NCI-H345 (cell line): ENCODE measurements at regions not wholly inside any gene's neighbourhood (a gene's known extent, or its start where the extent isn't known, plus 50 kb on each side); places are given as distances from the start of the nearest gene placed in this dataset.
"Not testable (repeated sequence)": the region's sequence is repeated elsewhere in the genome, so short reads cannot be mapped to it uniquely, and the experiment has no call there.

Experiments used
- DNase-seq: peaks from one replicate; lab custom pipeline; 2025; lab: John Stamatoyannopoulos, UW

DNA sequence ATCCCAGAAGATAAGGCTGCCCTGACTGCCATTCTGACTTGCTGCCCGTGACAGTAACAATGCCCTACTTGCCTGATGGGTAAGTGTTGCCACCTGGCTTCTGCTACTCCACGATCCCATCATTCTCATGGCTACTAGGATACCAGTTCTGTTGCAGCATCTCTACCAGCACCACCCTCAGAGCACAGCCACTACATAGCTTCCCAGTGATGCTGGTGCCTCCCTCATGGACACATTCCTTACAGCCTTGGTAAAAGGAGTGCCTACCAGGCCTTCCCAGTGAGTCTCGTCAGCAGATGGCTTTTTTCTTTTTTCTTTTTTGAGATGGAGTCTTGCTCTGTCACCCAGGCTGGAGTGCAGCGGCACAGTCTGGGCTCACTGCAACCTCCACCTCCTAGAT lies 84.4 kb upstream of the CMKLR1 start:
- DNase-seq = peak; percentile 4

DNA sequence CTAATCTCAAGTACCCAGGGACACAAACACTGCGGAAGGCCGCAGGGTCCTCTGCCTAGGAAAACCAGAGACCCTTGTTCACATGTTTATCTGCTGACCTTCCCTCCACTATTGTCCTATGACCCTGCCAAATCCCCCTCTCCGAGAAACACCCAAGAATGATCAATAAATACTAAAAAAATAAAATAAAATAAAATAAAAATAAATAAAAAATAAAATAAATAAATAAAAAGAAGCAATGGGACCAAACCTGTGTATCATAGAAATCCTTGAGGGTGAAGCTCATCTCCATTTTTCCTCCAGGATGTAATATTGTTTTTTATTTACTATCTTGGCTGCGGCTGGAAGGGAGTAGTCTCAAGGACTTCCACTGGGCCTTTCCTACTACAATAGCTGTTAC lies 82.0 kb upstream of the CMKLR1 start:
- DNase-seq = not testable (repeated sequence)

DNA sequence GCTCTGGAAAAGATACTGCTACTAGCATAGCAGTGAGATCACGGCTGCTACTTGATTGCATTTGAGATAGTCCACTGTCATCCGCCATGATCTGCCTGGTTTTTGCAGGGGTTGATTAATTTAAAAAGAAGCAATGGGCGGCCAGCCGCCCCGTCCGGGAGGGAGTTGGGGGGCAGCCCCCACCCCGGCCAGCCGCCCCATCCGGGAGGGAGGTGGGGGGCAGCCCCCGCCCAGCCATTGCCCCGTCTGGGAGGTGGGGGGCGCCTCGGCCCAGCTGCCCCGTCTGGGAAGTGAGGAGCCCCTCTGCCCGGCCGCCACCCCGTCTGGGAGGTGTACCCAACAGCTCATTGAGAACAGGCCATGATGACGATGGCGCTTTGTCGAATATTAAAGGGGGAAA lies 81.3 kb upstream of the CMKLR1 start:
- not testable (repeated sequence) for DNase-seq

DNA sequence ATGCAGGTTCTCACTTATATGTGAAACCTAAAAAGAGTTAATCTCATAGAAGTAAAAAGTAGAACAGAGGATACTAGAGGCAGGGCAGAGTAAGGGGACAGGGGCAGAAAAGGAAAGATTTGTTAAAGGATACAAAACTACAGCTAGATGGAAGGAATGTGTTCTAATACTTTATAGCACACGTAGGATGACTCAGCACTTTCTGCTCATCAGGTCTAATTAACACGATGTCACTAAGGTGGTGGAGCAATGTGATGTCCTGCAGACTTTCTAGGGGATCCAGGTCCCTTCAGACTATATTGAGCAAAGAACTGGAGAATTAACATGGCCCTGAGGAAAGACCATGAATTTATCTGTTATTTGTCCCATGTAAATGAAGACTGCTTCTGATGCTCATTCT lies 80.8 kb upstream of the CMKLR1 start:
- no peak for DNase-seq

DNA sequence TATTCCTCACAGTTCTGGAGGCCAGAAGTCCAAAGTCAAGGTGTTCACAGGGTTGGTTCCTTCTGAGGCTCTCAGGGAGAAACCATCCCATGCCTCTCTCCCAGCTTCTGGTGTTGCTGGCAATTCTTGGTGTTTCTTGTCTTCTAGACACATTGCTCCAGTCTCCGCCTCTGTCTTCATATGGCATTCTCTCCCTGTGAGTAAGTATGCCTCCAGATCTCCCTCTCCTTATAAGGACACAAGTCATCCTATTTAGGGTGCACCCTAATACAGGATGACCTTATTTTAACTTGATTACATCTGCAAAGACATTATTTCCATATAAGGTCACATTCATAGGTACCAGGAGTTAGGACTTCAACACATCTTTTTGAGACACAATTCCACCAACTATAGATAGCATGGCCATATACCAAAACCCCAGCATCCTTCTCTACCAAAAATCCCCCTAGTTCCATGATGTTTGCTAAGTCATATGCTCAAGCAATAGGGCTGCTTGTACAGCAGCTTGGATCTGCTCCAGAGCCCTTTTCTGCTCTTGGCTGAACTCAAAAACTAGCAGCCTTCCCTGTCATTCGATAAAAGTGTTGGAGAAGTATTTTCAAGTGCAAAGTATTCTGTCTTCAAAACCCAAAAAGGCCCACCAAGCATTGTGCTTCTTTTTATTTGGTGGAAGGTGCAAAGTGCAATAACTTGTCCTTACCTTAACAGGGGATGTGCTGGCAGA lies 79.2 kb upstream of the CMKLR1 start:
- DNase-seq = no peak

DNA sequence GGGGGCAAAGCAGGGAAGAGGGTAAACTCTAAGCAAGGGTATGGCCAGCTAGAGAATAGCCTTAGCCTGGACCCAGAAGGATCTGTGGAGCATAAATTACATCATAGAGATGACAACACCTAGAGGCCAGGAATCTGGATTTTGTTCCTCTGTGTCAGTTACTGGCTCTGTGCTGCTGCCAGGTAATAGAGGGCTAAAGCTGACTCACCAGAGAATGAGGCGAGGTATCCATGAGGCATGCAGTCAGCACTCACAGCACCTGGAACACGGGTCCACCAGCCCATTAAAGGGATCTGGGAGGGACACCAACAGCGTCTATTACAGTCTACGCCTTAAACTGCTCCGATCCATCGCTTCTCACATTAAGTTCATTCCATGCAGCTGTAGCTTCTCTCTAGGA lies 74.9 kb upstream of the CMKLR1 start:
- no peak for DNase-seq

DNA sequence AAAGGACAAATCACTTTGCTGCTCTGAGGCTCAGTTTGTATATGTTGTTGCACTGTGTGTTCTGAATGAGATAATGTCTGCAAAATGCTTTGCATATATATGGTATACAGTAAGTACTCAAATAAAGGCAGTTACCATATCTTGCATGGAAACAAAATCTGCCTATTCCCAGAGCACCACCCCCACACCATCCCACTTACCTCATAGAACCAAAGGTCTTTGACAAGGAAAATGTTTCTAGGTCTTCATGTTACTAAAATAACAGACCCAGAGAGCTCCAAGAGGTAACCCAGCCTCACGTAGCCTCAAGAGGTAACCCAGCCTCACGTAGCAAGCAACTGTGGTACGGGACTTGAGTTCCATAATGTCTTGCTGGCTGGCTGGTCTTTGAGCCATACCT lies 71.6 kb upstream of the CMKLR1 start:
- DNase-seq = no peak

DNA sequence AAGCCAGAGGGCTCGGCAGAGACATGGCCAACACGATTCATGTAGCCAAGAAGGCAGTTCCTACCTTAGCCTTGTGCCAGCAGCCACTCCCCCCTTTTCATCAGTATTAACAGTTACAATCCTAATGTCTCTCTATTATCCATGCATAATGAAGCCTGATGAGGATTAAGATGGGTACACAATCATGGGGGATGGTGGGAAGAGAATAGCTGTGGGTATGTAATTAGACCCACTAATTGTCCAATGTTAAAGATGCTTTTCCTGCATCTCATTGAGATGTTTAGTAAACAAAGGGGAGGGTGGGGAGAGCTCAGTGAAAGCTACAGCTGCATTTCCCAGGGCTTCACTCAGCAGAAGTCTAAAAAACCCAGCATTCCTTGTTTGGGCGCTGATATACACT lies 70.4 kb upstream of the CMKLR1 start:
- no peak for DNase-seq

DNA sequence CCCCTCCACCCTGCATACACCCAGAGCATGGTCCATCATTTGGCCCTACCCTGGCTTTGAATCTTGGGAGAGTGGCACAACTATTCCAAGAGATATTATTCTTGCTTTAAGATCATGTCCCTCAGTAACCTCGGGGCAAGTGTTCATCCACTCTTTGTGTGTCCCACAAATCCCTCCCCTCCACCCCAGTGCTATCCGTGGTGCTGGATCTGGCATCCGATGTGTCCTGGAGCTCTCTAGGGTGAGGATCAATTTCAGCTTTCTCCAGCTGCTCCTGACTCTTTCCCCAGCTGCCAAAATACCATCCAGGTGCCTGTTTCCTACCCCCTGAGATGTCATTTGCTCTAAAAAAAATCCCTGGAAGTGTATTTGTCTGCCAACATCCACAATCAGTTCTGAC lies 64.8 kb upstream of the CMKLR1 start:
- DNase-seq = no peak

DNA sequence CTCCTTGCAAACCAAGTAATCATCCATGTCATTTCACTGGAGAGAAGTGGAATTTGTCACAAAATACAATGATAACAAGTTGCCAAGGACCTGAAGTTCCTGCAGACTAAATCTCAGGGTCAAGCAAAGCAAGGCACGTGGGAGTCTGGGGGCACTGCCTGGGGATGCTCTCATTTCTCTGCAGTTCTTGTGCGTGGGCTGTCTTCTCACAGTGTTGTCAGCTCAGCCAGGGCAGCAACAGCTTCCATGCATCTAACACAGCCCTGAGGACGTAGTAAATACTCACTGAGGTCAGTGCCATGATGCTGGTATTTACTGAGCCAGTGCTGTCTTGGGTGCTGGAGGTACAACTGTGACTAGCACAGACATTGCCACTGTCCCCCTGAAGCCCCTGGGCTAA lies 62.9 kb upstream of the CMKLR1 start:
- DNase-seq = no peak

DNA sequence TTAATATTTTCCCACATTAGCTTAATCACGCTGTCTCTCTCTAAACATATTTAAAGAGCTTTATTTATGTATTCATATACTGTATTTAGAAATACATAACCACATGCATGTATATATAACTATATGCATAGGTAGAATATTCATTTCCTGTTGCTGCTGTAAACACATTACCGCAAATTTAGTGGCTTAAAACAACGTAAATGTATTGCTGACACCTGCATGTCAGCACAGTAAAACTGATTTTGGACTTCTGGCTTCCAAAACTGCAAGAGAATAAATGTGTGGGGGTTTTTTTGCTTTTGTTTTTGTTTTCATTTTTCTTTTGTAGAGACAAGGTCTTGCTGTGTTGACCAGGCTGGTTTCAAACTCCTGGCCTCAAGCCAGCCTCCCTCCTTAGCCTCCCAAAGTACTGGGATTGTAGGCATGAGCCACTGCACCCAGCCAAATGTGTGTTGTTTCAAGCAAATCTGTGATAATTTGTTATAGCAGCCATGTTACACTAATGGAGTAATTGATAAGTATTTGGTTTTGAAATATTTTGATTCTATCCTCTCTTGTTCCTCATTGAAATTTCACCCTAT lies 61.9 kb upstream of the CMKLR1 start:
- DNase-seq = no peak

DNA sequence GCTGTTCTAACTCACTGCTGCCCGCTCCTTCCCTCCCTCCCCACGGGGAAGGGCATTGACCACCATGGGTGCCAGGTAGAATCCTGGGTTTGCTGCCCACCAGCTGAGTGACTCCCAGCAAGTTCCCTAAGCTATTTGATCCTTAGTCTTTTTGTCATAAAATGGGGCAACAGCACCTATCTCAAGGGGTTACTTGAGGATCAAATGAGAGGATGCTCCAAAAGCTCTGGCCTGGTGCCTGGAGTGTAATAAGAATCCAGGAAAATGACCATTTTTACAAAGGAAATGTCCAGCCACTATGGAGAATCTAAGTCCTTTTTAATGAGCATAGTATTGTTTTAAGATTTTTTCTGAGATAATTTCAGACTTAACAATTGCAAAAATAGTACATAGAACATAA lies 61.4 kb upstream of the CMKLR1 start:
- DNase-seq = no peak

DNA sequence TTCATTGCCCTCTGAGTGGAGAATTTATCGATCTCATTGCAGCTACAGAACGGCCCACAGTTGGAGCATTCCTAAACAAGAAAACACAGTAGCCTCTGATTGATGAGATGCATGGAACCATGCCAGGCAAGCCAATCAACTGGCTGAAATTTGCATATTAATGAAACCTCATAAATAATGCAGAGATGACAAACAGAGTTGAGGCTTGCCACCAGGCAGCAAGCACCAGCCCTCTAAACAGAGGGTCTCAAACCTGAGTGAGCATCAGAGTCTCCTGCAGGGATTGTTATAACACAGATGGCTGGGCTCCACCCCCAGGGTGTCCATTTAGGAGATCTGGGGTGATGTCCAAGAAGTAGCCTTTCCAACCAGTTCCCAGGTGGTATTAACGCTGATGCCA lies 60.9 kb upstream of the CMKLR1 start:
- DNase-seq = no peak

DNA sequence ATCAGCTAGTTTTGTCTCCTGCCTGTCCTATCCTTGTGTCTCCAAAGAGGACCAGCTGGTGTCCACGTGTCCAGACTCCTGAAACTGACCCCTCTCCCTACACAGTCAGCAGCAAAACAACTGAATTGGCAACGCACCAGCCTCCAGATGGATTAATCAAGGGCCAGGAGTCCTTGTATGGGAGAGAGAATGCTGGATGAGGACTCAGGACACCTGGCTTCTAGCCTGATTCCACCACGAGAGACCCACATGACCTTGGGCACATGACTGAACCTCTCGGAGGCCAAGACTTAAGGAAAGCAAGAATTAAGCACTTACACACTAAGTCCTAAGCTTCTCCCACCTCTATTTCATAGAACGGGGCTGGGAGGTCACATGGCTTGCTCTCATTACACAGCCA lies 60.4 kb upstream of the CMKLR1 start:
- DNase-seq = no peak

DNA sequence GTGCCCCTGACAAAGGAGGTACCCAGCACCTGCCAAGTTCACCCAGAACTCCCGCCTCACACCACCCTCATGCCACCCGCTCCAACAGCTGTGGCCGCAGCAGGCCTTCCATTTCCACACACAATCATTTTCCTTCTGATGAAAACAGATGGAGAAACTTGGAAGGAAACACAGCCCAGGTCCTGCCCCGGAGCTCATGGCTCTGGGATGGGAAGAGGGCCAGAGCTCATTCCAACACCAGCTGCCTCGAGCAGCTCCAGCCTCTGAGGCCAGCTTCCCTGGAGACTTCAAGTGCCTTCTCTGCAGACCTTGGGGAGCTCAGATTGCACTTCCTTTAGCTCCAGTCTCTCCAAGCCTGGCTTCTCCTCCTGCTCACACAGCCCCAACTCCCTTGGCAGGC lies 55.1 kb upstream of the CMKLR1 start:
- DNase-seq = no peak

DNA sequence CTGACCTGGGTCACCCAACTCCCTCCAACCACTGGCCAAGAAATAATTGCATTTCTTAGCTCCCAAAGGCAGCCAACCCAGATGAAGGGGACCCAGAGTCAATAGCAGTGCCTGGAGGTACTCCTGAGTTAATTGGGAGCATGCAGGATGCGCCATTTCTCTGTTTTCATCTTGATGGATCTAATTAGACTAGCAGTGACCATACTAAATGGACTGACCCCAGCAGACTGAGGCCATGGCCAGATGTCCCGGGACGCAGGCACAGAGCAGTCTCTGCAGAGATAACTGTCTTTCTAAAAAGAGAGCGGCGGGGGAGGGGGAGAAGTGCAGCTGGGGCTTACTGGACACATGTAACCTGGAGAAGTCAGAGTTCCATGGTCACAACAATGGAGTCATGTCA lies 53.2 kb upstream of the CMKLR1 start:
- no peak for DNase-seq

DNA sequence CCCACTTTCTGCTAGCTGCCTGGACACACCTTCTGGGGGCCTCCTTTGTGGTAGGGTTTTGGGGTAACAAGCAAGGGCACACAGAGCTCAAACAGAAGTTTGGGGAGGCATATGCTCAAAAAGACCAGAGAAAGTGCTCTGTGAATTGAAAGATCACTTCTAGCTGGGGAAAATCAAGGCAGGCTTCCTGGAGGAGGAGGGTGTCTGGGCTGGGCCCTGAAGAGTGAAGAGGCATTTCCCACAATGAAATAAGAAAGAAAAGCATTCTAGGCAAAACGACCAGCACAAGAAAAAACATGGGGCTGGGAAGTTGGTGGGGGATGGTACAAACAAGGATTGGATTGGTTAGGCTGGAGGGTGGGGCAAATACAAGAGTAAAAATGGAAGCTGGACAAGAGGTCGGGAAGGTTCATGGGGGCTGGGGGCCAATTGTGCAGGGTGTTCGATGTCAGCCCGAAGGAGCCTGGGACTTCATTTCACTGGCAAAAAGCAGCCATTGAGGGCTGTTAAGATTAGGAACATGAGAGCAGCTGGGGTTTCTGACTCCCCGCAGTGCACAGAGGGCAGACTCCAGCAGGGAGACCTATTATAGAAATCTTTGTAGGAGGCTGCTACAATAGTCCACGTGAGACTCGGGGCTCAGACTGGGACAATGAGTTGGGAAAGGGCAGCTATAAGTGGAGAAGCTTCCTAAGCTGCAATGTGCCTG lies 51.5 kb upstream of the CMKLR1 start:
- peak; percentile 61 for DNase-seq

DNA sequence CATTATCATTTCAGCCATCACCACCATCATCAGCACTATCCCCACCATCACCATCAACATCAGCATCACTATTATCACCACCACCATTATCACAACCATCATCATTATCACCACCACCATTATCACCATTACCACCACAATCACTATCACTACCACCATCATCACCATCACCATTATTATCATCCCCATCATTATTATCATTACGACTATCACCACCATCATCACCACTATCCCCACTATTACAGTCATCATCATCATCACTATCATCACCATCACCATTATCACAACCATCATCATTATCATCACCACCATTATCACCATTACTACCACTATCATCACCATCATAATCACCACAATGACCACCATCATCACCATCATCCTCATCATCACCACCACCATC lies 50.4 kb upstream of the CMKLR1 start:
- no peak for DNase-seq
